H1 (cell line): ENCODE measurements at regions not wholly inside any gene's neighbourhood (a gene's known extent, or its start where the extent isn't known, plus 50 kb on each side); places are given as distances from the start of the nearest gene placed in this dataset.

Experiments
- CTCF ChIA-PET: fragments of 300-600 bp; sonication (Branson Sonifier 250); formaldehyde crosslinking; loops from one replicate; lab custom pipeline; 2021; ENCODE audit not compliant: partially characterized antibody; lab: Charles Lee
- POLR2A ChIA-PET: fragments of 300-600 bp; sonication (Branson Sonifier 250); formaldehyde crosslinking; loops from one replicate; lab custom pipeline; 2021; ENCODE audit warnings: inconsistent platforms; ENCODE audit not compliant: partially characterized antibody; lab: Charles Lee
- DNase-seq, 2 experiments: peaks; one replicate each; pipeline versions ENCODE4 v3.0.0 to v3.0.0-alpha.2; 2010 to 2022; ENCODE audit warnings: low spot score in 2 of 2, low read depth in 1 of 2, mixed read lengths in 1 of 2
- FAIRE-seq: peaks from 2 replicates; lab custom pipeline; 2011; peaks lifted over from hg19 to GRCh38; lab: Jason Lieb, UNC
- H2AFZ ChIP-seq: 2 replicates; pipeline ENCODE4 v1.8.1; 2012; ENCODE audit warnings: low read length, inconsistent platforms
- H2AK5ac ChIP-seq: 2 replicates; pipeline ENCODE4 v1.6.1; 2013; ENCODE audit warnings: low read depth, low read length
- H2BK120ac ChIP-seq: replicated peaks from 2 replicates; pipeline ENCODE3; 2013; ENCODE audit warnings: low read depth, low read length, inconsistent platforms
- H2BK12ac ChIP-seq: 2 replicates; pipeline ENCODE4 v1.6.1; 2013; ENCODE audit warnings: low read depth, low read length
- H2BK15ac ChIP-seq: 2 replicates; pipeline ENCODE4 v1.6.1; 2013; ENCODE audit warnings: low read length
- H2BK20ac ChIP-seq: 2 replicates; pipeline ENCODE4 v1.6.1; 2013; ENCODE audit warnings: low read length
- H2BK5ac ChIP-seq: 2 replicates; pipeline ENCODE4 v1.6.1; 2013; ENCODE audit warnings: low read depth, low read length
- H3K14ac ChIP-seq: 2 replicates; pipeline ENCODE4 v1.6.1; 2013; ENCODE audit warnings: inconsistent platforms; ENCODE audit not compliant: insufficient read length
- H3K18ac ChIP-seq: 2 replicates; pipeline ENCODE4 v1.6.1; 2013; ENCODE audit warnings: low read length; ENCODE audit errors: extremely low read depth
- H3K23ac ChIP-seq: 2 replicates; pipeline ENCODE4 v1.6.1; 2013; ENCODE audit warnings: inconsistent platforms; ENCODE audit not compliant: insufficient read length
- H3K23me2 ChIP-seq: 2 replicates; pipeline ENCODE4 v1.6.1; 2013; ENCODE audit warnings: low read depth, low read length
- H3K27ac ChIP-seq: 2 replicates; pipeline ENCODE4 v1.6.1; 2011; ENCODE audit warnings: low read depth, low read length, inconsistent platforms
- H3K27me3 ChIP-seq, 4 experiments: replicated peaks in 1 of 4; 1 replicate in 1 of 4; 2 replicates in 3 of 4; pipeline versions ENCODE4 v1.6.1 to v1.8.1; 2011 to 2013; ENCODE audit warnings: low read length in 3 of 4, mild to moderate bottlenecking in 3 of 4, inconsistent platforms in 2 of 4, mixed read lengths in 2 of 4, moderate library complexity in 1 of 4; ENCODE audit not compliant: control insufficient read depth in 3 of 4, insufficient read depth in 3 of 4; ENCODE audit errors: extremely low read depth in 1 of 4
- H3K36me3 ChIP-seq, 4 experiments: 2 replicates each; pipeline versions ENCODE4 v1.6.1 to v1.8.1; 2011 to 2013; ENCODE audit warnings: mild to moderate bottlenecking in 4 of 4, low read length in 3 of 4, moderate library complexity in 2 of 4, control low read depth in 1 of 4, inconsistent platforms in 1 of 4; ENCODE audit not compliant: insufficient read depth in 4 of 4, control insufficient read depth in 2 of 4
- H3K4ac ChIP-seq: replicated peaks from 2 replicates; pipeline ENCODE3; 2013; ENCODE audit warnings: low read length, low read depth, mixed read lengths, inconsistent platforms; ENCODE audit not compliant: insufficient read length
- H3K4me1 ChIP-seq, 4 experiments: replicated peaks in 1 of 4; 1 replicate in 1 of 4; 2 replicates in 3 of 4; pipeline versions ENCODE4 v1.6.1 to v1.8.1; 2011 to 2013; ENCODE audit warnings: low read length in 3 of 4, inconsistent platforms in 2 of 4, mixed read lengths in 1 of 4; ENCODE audit not compliant: insufficient read depth in 4 of 4, control insufficient read depth in 3 of 4
- H3K4me2 ChIP-seq, 2 experiments: 2 replicates each; pipeline versions ENCODE4 v1.6.1 to v1.8.1; 2011 to 2013; ENCODE audit warnings: low read depth in 2 of 2, low read length in 2 of 2, control low read depth in 1 of 2, inconsistent platforms in 1 of 2, mild to moderate bottlenecking in 1 of 2; ENCODE audit not compliant: insufficient read depth in 1 of 2
- H3K4me3 ChIP-seq, 4 experiments: fragments of 200-600, 300-600 bp in 1 of 4; sonication (generic), shearing (Covaris generic), sonication (Bioruptor Twin) in 1 of 4; 2 replicates each; pipeline versions ENCODE4 v1.5.1 to v1.8.1; 2011 to 2016; ENCODE audit warnings: low read length in 4 of 4, low read depth in 3 of 4, control low read depth in 2 of 4, inconsistent platforms in 2 of 4, mild to moderate bottlenecking in 2 of 4, mixed read lengths in 1 of 4, moderate library complexity in 1 of 4; ENCODE audit not compliant: insufficient read depth in 2 of 4; ENCODE audit errors: extremely low read depth in 1 of 4
- H3K56ac ChIP-seq: replicated peaks from 2 replicates; pipeline ENCODE3; 2013; ENCODE audit warnings: low read depth, mild to moderate bottlenecking, mixed read lengths, low read length, inconsistent platforms; ENCODE audit not compliant: insufficient read length
- H3K79me1 ChIP-seq: 2 replicates; pipeline ENCODE4 v1.6.1; 2013; ENCODE audit warnings: low read depth, low read length, control low read depth
- H3K79me2 ChIP-seq, 2 experiments: 2 replicates each; pipeline versions ENCODE4 v1.6.1 to v1.8.1; 2012 to 2013; ENCODE audit warnings: low read length in 2 of 2, mild to moderate bottlenecking in 2 of 2, inconsistent platforms in 1 of 2; ENCODE audit not compliant: insufficient read depth in 2 of 2, control insufficient read depth in 1 of 2
- H3K9ac ChIP-seq, 4 experiments: replicated peaks in 1 of 4; 1 replicate in 1 of 4; 2 replicates in 3 of 4; pipeline versions ENCODE4 v1.6.1 to v1.8.1; 2011 to 2013; ENCODE audit warnings: low read depth in 3 of 4, low read length in 3 of 4, control low read depth in 2 of 4, mild to moderate bottlenecking in 2 of 4, moderate library complexity in 2 of 4, inconsistent platforms in 1 of 4; ENCODE audit errors: extremely low read depth in 1 of 4
- H3K9me3 ChIP-seq, 2 experiments: 2 replicates each; pipeline versions ENCODE4 v1.6.1 to v1.8.1; 2012 to 2013; ENCODE audit warnings: mild to moderate bottlenecking in 2 of 2, moderate library complexity in 2 of 2, control low read depth in 1 of 2, inconsistent platforms in 1 of 2, low read depth in 1 of 2, low read length in 1 of 2, mixed read lengths in 1 of 2; ENCODE audit not compliant: insufficient read depth in 2 of 2
- H4K20me1 ChIP-seq, 2 experiments: replicated peaks in 1 of 2; 2 replicates each; pipeline versions ENCODE3 to v1.8.1; 2011 to 2013; ENCODE audit warnings: inconsistent platforms in 2 of 2, low read length in 2 of 2, mild to moderate bottlenecking in 1 of 2; ENCODE audit not compliant: insufficient read depth in 2 of 2, control insufficient read depth in 1 of 2
- H4K5ac ChIP-seq: 2 replicates; pipeline ENCODE4 v1.6.1; 2013; ENCODE audit warnings: low read length, low read depth, mixed read lengths, inconsistent platforms; ENCODE audit not compliant: insufficient read length
- H4K8ac ChIP-seq: 2 replicates; pipeline ENCODE4 v1.8.0; 2013; ENCODE audit warnings: mild to moderate bottlenecking, moderate library complexity, low read length, inconsistent platforms; ENCODE audit not compliant: insufficient read depth; ENCODE audit errors: extremely low read depth
- H4K91ac ChIP-seq: replicated peaks from 2 replicates; pipeline ENCODE3; 2013; ENCODE audit warnings: low read length, mixed read lengths, inconsistent platforms; ENCODE audit not compliant: insufficient read length
- GABPA ChIP-seq: IDR thresholded peaks from 2 replicates; pipeline ENCODE4 v1.6.1; 2011; ENCODE audit warnings: mild to moderate bottlenecking, low read length, moderate library complexity, borderline replicate concordance; ENCODE audit not compliant: insufficient read depth
- SP1 ChIP-seq: IDR thresholded peaks from 2 replicates; pipeline ENCODE4 v1.6.1; 2011; ENCODE audit warnings: low read depth, low read length
- WGBS, 2 experiments: shearing (Covaris generic) in 1 of 2; methylation state at CpG; one replicate each; pipeline versions ENCODE4 v1.1.6 to v1.1.7; 2013 to 2015; ENCODE audit warnings: low lambda C conversion rate in 2 of 2, mixed read lengths in 2 of 2, inconsistent platforms in 1 of 2, low coverage in 1 of 2, missing lambda C conversion rate in 1 of 2; ENCODE audit not compliant: insufficient replicate concordance in 2 of 2, insufficient coverage in 1 of 2, insufficient read length in 1 of 2; ENCODE audit errors: extremely low coverage in 1 of 2, missing lambda C conversion rate in 1 of 2; 5-methylcytosine and 5-hydroxymethylcytosine counted together
- TF ChIP-seq, protein P1 (sequence below), 3 experiments: IDR thresholded peaks; 1 replicate in 2 of 3; 2 replicates in 1 of 3; pipeline versions ENCODE4 v1.5.1 to v1.6.1; 2011; ENCODE audit warnings: low read length in 3 of 3, mild to moderate bottlenecking in 3 of 3, inconsistent platforms in 2 of 3, low read depth in 1 of 3, moderate library complexity in 1 of 3; ENCODE audit not compliant: insufficient read depth in 1 of 3; ENCODE audit errors: control extremely low read depth in 1 of 3

DNA sequence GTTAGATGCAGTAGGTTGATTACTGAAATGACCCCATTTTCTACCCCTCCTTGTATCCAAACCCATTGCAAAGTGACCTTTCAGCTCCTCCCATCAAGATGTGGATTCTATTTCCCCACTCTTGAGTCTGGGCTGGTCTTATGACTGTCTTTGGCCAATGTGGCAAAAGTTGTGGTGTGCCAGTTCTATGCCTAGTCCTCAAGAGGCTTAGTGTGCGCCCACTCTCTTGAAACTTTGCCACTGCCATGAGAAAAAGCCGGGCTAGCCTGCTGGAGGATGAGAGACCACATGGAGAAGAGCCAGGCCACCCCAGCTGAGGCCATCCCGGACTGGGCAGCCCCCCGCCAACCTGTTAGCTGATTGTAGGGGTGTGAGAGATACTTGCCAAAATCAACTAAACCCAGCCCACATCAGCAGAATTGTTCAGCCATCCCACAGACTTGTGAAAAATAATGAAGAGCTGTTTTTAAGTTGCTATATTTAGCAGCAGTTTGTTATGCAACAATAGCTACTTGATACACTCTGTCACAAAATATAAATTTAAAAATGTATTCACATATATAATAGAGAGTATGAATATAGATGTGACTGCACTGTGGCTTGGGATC, 131.0 kb upstream of the PALS2 start:
- Histone ChIP-seq H2BK12ac (no peak overlapping the region), H3K27ac (no peak overlapping the region), H2BK20ac (no peak overlapping the region), H2AFZ (no peak overlapping the region), H3K18ac (no peak overlapping the region), H4K8ac (peak overlapping the region; percentile 36; the same call in 1 of the 2 replicates), H3K14ac (no peak overlapping the region), H3K4me1 (peaks cover 0 to 5% (median 3%) of the 10 kb centered on the region in 4 experiments; a peak in 3 of 7 replicates), H3K27me3 (peaks cover 0 to 2% (median 0%) of the 10 kb centered on the region in 4 experiments; a peak in 2 of 7 replicates), H3K79me2 (no peaks in the 10 kb centered on the region), H2BK5ac (no peak overlapping the region), H4K5ac (no peak overlapping the region), H3K4me2 (no peak overlapping the region), H3K23ac (no peak overlapping the region), H3K4ac (no peak overlapping the region), H4K20me1 (no peaks in the 10 kb centered on the region), H2BK15ac (no peak overlapping the region), H4K91ac (peak overlapping the region; percentile 27), H3K9ac (no peak overlapping the region), H2AK5ac (no peak overlapping the region), H3K56ac (no peak overlapping the region), H3K36me3 (no peaks in the 10 kb centered on the region), H3K79me1 (no peaks in the 10 kb centered on the region), H2BK120ac (no peak overlapping the region), H3K4me3 (no peak overlapping the region), H3K23me2 (no peaks in the 10 kb centered on the region), H3K9me3 (no peaks in the 10 kb centered on the region; a peak in 1 of 4 replicates)
- DNase-seq, result no peak
- ChIA-PET POLR2A (interaction anchor here (0.8 to 1.7 kb wide), 4 partner anchors 37 to 683 kb away, joined by 3 to 5 read pairs (median 3); partner anchors contain the start of gene CYCS), CTCF (interaction anchor here (1.3 to 1.4 kb wide), 2 partner anchors 22 to 152 kb away, joined by 3 to 4 read pairs; no protein-coding TSS in a partner anchor)
- 91% methylated on average over 4 of the region's 4 CpGs; no CpG with 5 or more reads in 1 of the 2 experiments for WGBS, 2 experiments
- no peak for FAIRE-seq
- TF ChIP-seq, protein P1, sequence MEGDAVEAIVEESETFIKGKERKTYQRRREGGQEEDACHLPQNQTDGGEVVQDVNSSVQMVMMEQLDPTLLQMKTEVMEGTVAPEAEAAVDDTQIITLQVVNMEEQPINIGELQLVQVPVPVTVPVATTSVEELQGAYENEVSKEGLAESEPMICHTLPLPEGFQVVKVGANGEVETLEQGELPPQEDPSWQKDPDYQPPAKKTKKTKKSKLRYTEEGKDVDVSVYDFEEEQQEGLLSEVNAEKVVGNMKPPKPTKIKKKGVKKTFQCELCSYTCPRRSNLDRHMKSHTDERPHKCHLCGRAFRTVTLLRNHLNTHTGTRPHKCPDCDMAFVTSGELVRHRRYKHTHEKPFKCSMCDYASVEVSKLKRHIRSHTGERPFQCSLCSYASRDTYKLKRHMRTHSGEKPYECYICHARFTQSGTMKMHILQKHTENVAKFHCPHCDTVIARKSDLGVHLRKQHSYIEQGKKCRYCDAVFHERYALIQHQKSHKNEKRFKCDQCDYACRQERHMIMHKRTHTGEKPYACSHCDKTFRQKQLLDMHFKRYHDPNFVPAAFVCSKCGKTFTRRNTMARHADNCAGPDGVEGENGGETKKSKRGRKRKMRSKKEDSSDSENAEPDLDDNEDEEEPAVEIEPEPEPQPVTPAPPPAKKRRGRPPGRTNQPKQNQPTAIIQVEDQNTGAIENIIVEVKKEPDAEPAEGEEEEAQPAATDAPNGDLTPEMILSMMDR (IDR thresholded peaks at IDR 0.05; ENCODE audit: control extremely low read depth in 1 of 3, insufficient read depth in 1 of 3, low read depth in 1 of 3, low read length in 3 of 3), result no peak
- no peak for TF ChIP-seq SP1
- TF ChIP-seq GABPA, result no peak
